ENCODE measurements at regions not wholly inside any gene's neighbourhood (a gene's known extent, or its start where the extent isn't known, plus 50 kb on each side); places are given as distances from the start of the nearest gene placed in this dataset.

DNA sequence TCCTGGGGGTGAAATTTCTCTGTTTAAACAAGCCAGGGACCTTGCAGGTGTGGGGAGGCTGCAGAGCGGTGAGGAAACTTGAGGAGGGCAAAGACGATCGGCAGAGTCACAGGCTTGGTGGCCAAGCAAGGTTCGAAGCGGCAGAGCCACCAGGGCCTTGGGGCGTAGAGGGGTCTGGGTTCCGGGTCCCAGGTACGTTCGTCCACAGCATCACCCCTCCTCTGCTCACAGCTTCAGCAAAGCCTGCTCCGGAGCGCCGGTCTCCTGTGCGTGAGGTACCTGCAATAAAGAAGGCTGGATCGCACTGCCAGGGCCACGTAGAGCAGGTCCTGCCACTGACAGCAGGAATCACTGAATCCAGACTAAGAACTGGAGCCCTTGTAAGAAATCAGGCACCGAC, 66.8 kb upstream of the PCSK6 start:
- DNase-seq (ENCODE audit: low read depth, low spot score): no peak
- in situ Hi-C loops (cut with HindIII; ENCODE audit: low pct_unique_long_range_greater_than_20kb, low sequenced_read_pairs): no loop called here

GRCh38 chr15:101554115-101554915, 64.8 kb upstream of the PCSK6 start:
- in situ Hi-C loops (cut with HindIII; ENCODE audit: low pct_unique_long_range_greater_than_20kb, low sequenced_read_pairs): no loop called here
- no peak for DNase-seq (ENCODE audit: low read depth, low spot score)

DNA sequence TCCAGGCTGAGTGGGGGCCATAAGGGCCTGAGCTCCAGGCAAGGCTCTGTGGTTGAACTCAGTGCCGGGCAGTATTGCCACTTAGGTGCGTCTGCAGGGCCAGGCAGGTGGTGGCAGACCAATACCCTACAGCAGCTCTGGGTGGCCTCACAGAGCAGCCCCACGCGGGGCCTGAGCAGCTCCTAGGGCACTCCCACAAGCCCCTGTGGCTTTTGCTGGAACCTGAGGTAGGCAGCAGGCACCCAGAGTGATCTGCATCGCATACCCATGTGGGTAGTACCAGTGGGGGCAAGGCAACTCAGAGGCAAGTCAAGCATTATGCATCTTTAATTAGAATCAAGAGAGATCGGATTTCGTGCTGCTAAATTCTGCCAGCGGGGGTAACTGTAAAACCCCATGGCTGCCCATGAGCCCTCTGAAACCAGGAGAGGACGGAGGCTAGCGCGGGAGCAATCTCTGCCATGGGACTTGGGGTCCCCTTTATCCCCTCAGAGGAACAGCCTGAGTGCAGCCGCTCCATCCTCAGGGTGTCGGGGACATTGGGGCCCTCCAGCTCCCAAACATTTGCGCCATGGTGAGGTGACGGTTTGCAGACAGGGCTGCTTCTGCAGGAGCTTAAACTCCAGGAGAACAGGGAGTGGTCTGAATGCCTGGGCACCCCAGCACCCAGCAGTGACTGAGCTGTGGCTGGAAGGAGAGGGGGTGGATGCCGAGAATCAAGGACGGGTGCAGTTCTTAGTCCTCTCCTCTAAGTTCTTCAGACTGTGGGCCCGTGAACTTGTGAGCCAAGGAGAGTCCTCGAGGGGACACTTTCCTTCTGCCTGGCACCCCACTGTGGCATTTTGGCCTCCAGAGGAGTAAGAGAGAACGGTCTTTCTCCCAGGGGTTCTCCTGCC, 62.4 kb upstream of the PCSK6 start:
- in situ Hi-C loops (cut with HindIII; ENCODE audit: low pct_unique_long_range_greater_than_20kb, low sequenced_read_pairs): no loop called here

GRCh38 chr15:101550124-101550523, 60.6 kb upstream of the PCSK6 start:
- DNase-seq (ENCODE audit: low read depth, low spot score): no peak
- in situ Hi-C loops (cut with HindIII; ENCODE audit: low pct_unique_long_range_greater_than_20kb, low sequenced_read_pairs): no loop called here

More for the DNA sequence above, 62.4 kb upstream of the PCSK6 start:
- no peak for DNase-seq (ENCODE audit: low read depth, low spot score)

GRCh38 chr15:101549647-101550046, 60.1 kb upstream of the PCSK6 start:
- DNase-seq (ENCODE audit: low read depth, low spot score): no peak
- in situ Hi-C loops (cut with HindIII; ENCODE audit: low pct_unique_long_range_greater_than_20kb, low sequenced_read_pairs): no loop called here

DNA sequence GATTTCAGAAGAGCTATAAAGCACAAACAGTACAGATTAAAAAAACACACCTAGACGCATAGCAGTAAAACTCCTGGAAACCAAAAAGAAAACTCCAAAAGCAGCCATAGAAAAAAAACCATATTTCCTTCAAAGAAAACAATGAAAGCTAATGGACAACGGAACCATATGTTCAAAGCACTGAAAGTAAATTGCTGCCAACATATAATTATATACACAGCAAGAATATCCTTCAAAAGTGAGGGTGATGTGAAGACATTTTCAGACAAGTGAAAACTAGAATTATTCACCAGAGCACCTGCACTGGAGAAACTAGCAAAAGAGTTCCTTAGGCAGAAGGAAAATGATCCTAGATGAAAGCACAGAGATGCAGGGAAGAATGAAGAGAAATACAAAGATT, 58.2 kb upstream of the PCSK6 start:
- DNase-seq (ENCODE audit: low read depth, low spot score): no peak
- in situ Hi-C loops (cut with HindIII; ENCODE audit: low pct_unique_long_range_greater_than_20kb, low sequenced_read_pairs): no loop called here

GRCh38 chr15:101545548-101546505, 56.3 kb upstream of the PCSK6 start:
- DNase-seq (ENCODE audit: low read depth, low spot score): no peak
- in situ Hi-C loops (cut with HindIII; ENCODE audit: low pct_unique_long_range_greater_than_20kb, low sequenced_read_pairs): no loop called here

DNA sequence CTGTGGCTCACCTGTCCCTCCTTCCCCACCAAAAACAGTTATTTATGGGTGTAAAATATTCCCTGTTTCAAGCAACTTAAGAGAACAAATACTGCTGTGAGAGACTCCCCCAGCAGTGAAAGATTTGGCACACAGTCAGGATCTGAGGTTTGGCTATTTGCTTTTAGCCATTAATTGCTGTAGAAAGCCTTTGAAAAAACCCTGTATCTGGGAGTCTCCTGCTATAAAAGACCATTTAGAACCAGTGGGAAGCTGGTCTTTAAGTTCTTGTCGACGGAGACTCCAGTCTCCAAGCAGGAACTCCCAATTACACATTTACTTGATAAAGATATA, 55.1 kb upstream of the PCSK6 start:
- in situ Hi-C loops (cut with HindIII; ENCODE audit: low pct_unique_long_range_greater_than_20kb, low sequenced_read_pairs): no loop called here
- DNase-seq (ENCODE audit: low read depth, low spot score): no peak

DNA sequence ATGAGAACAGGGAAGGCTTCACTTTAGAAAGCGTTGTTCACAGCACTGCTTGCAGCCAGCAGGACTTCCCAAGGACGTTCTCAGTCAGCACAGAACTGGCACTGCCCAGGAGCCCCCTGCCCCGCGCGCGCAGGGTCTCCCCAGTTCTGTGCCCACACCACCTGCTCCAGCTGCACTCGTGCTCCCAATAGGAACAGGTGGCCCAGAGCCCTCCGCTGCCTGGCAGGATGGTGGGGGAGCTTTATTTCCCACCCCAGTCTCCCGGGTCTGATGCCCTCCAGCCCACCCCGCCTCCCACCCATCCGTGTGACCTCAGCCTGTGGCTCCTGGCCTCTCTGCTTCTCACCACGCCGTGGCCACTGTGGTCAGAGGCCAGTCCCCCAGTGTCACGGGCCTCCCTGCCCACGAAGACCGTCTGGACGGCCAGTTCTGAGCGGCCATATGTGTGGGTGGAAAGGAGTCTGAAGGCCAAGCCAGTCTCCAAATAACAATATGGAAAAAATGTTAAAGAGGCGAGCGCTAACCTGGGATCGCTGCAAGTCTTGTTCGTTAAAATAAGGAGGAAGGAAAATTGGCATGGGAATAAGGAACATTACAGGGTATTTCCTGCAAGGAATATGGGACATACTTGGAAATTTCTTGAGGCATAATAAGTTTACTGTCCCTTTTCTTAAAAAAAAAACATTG, 54.6 kb upstream of the PCSK6 start:
- in situ Hi-C loops (cut with HindIII; ENCODE audit: low pct_unique_long_range_greater_than_20kb, low sequenced_read_pairs): no loop called here
- no peak for DNase-seq (ENCODE audit: low read depth, low spot score)

GRCh38 chr15:101543431-101543830, 53.9 kb upstream of the PCSK6 start:
- DNase-seq (ENCODE audit: low read depth, low spot score): no peak
- in situ Hi-C loops (cut with HindIII; ENCODE audit: low pct_unique_long_range_greater_than_20kb, low sequenced_read_pairs): no loop called here

DNA sequence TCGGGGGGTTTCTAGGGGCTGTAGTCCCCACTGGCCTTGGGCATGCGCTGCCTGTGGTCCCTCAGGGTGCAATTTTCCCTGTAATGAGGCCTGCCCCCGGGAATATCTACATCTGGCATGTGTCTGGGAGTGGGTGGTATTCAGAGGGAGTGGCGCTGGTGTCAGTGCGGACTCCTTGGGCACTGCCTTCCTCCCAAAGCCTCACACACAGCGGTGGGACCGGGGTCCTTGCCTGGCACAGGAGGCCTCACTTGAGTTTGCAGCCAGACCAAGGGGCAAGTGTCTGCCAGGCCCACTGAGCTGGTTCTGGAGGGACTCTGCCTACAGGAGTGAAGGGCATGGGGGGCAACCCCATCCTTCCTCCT, 53.5 kb upstream of the PCSK6 start:
- no peak for DNase-seq (ENCODE audit: low read depth, low spot score)
- in situ Hi-C loops (cut with HindIII; ENCODE audit: low pct_unique_long_range_greater_than_20kb, low sequenced_read_pairs): no loop called here

- in situ Hi-C loops (cut with HindIII; ENCODE audit: low pct_unique_long_range_greater_than_20kb, low sequenced_read_pairs): no loop called here
- DNase-seq (ENCODE audit: low read depth, low spot score): no peak
These were observed 53.0 kb upstream of the PCSK6 start for GRCh38 chr15:101542306-101543025.

- in situ Hi-C loops (cut with HindIII; ENCODE audit: low pct_unique_long_range_greater_than_20kb, low sequenced_read_pairs): no loop called here
- no peak for DNase-seq (ENCODE audit: low read depth, low spot score)
These were observed 52.2 kb upstream of the PCSK6 start for GRCh38 chr15:101541501-101542292.

DNA sequence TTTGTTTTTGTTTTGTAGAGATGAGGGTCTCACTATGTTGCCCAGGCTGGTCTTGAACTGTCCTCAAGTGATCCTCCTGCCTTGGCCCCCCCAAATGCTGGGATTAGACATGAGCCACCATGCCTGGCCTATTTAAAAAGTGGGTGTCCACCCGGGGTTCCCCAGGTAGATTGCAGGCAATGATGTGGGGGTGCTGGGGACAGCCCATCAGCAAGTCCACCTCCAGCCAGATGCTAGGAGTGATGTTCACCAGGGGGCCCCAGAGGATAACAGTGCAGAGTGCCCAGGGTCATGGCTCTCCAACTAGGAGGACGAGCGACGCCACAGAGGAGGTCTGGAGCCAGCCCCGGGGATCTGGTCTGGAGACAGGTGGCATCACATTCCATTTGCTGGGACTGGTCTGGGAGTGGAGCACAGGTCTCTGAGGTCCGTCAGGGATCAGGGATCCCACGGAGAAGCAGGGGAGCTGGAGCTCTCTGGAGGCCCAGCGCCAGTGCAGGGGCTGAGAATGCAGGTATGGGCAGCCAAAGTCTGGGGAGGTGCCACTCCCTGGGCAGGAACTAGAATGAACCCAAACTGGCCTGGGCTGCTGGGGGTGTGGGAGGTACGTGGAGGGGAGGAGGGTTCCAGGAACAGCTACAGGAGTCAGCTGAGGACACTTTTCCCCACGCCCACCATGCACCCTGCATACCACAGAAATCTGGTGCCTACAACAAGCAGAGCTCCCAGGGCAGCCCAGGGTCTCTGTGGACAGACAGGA, 51.2 kb upstream of the PCSK6 start:
- no peak for DNase-seq (ENCODE audit: low read depth, low spot score)

GRCh38 chr15:101539930-101540329, 50.4 kb upstream of the PCSK6 start:
- DNase-seq (ENCODE audit: low read depth, low spot score): no peak
- in situ Hi-C loops (cut with HindIII; ENCODE audit: low pct_unique_long_range_greater_than_20kb, low sequenced_read_pairs): no loop called here

More for the DNA sequence above, 51.2 kb upstream of the PCSK6 start:
- in situ Hi-C loops (cut with HindIII; ENCODE audit: low pct_unique_long_range_greater_than_20kb, low sequenced_read_pairs): no loop called here
